NCI-H524 treated with DMSO at 0.1 percent for 48 hours (cell line): ENCODE measurements at regions not wholly inside any gene's neighbourhood (a gene's known extent, or its start where the extent isn't known, plus 50 kb on each side); places are given as distances from the start of the nearest gene placed in this dataset.
"Not testable (repeated sequence)": the region's sequence is repeated elsewhere in the genome, so short reads cannot be mapped to it uniquely, and the experiment has no call there.

ENCODE experiments used
- DNase-seq: peaks from one replicate; lab custom pipeline; 2025; lab: John Stamatoyannopoulos, UW

DNA sequence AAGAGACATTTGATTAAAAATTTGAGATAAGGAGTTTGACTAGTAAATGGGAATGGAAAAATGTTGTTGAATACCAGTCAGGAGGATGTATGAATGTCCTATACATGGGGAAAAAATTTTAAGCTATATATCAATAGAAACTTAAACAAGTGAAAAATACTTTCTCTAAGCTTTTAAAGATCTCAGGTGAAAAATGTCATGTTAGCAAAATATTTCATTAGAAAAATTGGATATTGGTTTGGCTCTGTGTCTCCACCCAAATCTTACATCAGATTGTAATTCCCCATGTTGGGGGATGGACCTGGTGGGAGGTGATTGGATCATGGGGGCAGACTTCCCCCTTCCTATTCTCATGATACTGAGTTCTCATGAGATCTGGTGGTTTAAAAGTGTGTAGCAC, 279.6 kb upstream of the CADM2 start:
- no peak for DNase-seq

DNA sequence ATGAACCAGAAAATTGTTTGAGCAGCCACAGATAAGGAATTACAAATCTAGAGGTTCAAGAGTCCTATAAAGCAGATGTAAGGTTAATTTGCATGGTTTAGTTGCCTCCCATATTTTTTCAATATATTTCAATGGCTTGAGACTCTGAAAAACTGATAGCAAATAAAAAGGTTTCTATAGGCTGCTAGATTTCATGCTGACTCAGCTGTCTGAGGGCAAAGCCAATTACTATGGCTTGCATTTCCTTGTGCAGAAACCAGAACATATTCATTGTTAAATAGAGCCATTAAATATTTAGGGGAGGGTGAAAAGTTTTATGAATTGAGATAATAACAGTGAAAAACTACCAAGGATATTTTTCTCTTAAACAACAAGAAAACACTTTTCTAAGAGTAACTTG, 278.1 kb upstream of the CADM2 start:
- DNase-seq = no peak

DNA sequence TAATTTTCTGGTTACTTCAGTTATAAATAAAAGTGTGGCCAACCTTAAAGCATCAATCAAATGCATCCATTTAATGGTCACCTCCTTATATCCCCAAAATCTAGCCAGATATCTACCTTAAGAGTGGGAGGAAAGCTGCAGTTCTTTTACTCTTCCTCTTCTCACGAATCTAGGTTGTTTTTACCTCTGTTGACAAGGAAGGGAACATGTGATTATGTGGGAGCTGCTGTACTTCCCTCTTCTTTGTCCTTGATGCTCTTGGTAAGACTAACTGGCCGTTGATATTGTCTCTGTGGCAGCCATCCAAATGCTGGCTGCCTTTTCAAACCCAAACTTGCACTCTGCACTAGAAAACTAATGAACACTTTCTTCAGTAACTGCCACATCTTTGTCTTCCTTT, 275.3 kb upstream of the CADM2 start:
- DNase-seq = no peak

DNA sequence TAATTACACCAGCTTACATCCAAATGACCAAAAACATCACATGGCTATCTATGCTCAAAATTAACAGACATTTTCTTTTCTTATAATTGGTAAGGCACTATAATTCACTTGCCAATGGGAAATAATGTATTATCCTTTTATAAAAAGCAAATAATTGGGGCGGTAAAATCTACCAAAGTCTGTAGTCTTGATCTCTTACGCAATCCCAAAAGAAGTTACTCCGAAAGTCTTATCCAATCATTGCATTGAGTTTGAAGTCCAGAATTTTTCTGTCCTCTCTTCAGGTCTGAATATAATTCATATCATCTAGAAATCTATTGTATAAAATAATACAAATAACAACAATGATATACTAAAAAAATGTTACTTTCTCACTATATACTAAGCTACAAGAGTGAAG, 273.3 kb upstream of the CADM2 start:
- no peak for DNase-seq

DNA sequence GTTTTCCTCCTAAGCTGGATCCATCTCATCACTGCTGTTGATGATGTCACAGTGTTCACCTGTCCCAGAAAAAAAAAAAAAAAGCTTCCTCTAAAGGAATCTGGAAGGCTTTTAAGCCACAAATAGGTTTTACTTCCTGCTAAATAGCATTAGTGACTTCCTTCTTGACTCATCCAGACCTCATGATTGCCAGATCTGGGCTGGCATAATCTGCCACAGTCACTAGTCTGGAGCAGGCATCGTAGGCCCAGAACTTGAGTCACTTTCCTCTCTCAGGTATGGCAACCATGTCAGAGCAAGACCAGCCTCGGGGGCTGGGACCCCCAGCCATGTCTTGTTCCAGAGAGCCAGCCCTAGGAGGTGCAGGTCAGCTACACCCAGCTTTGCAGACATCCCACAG, 266.5 kb upstream of the CADM2 start:
- no peak for DNase-seq

DNA sequence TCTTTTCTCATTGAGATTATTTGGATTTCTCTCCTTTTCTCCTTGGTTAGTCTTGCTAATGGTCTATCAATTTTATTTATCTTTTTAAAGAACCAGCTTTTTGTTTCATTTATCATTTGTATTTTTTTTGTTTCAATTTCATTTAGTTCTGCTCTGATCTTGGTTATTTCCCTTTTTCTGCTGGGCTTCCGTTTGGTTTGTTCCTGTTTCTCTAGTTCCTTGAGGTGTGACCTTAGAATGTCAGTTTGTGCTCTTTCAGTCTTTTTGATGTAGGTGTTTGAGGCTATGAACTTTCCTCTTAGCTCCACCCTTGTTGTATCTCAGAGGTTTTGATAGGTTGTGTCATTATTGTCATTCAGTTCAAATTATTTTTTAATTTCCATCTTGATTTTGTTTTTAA, 248.5 kb upstream of the CADM2 start:
- not testable (repeated sequence) for DNase-seq

DNA sequence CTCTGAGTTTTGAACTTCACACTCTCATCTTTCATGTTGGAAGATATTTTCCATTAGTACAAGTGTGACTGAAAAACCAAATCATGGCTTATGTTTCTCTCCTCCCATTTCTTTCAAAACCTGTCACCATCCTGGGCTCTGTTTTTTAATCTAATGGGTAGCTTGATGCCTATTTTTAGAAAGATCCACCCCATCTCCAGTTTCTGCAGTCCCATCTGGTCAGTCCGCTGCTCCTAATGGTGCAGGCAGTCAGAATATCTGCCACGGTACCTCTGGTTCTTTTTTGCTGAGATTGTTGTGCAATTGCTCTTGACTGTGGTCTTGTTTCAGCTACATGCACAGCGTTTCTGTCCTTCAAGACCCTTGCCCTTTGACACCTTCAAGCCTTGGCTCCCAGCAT, 240.9 kb upstream of the CADM2 start:
- peak; percentile 47 for DNase-seq

DNA sequence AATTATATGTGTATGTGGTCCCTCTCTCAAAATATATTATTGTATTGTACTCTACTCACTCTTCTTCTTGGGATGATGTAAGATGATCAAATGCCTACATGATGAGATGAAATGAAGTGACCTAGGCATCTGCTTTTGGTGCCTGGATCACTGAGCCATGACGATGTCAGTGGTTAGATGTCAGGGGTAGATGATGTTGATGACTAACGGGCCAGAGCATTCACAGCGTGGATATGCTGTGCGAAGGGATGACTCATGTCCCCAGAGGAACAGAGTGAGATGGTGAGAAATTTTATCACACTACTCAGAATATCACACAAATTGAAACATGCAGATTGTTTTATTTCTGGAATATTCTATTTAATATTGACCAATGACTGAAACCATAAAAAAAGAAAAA, 233.9 kb upstream of the CADM2 start:
- no peak for DNase-seq

DNA sequence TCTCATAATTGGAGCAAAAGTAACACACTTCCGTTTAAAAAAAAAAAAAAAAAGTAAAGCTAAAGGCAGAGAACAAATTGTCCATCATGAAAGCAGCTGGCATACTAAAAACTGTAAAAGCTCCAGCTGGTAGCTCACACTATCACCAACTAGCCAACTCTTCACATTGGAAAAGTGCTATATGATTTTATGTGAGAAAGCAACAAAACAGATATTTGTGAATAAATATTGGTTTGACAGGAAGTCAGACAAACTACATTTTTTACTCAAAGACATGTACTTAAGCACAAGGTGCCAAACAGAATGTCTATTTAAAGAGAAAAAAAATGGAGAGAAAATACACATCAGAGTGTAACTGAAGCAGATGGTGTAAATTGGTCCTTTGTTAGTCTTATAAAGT, 231.2 kb upstream of the CADM2 start:
- no peak for DNase-seq

DNA sequence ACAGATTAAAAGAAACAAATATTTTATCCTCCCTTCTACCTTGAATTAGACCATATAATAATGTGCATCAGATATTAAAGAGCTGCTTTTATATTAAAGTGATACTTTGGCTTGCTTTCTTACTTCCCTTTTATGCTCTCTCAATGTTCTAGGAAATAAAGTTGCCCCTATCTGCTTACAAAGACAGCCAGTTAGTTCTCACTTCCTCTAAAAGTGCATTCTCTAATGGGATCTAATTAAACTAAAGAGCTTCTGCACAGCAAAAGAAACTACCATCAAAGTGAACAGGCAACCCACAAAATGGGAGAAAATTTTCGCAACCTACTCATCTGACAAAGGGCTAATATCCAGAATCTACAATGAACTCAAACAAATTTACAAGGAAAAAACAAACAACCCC, 224.1 kb upstream of the CADM2 start:
- DNase-seq = not testable (repeated sequence)

DNA sequence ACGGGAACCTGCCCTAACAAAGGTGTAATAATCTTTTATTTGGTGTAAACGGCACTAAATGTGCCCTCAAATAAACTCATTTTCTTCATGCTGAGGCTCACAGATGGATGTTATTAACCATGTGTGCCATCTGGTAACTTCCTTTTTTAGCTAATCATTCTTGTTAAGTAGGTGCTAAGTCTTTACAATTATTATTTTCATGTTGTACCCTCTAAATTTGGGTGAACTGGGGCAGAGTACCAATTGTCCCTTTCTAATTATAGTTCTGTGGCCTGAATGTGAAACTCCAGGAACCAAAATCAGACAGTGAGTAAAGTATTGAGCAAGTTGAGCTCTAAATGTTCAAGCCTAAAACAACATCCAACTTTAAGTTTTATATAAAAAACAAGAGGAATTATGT, 220.7 kb upstream of the CADM2 start:
- DNase-seq = peak; percentile 50

DNA sequence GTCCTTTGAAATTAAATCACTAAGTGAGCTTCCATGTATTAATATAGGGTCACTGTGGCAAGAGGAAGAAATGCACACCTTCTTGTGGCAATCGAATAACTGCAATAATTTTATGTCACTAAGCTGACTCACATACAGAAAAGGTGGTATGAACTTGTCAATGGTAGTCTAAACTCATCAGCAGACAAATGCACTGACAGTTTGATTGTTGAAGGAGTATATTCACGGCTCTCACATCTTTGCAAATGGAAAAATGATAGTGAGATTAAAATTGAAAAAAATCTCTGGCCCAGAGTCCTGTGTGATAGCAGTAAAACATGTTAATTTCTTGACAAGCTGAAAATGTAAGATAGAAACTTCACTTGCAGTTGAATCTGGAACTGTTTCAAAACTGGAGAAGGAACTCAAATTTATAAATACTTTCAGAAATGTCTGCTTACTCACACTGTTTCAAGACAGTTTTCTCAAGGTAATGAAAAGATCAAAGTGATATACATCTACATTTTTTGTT, 215.8 kb upstream of the CADM2 start:
- DNase-seq = no peak

DNA sequence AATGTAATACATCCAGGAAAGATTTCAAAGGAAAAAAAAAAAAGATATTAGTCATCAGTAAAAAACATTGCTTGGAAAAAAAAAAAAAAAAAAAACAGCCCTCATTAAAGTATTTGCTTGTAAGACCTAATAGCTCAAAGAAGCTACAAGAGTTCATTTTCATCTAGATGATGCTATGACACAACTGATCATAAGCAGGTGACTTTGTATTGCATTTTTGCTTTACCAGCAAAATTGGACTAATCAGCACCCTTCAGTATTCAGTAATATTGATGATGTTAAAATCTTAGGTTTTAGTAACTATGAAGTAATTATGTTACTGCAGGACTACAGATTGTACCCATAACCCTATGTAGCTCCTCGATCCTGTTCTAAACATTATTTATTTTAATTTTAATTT, 214.7 kb upstream of the CADM2 start:
- DNase-seq = no peak

DNA sequence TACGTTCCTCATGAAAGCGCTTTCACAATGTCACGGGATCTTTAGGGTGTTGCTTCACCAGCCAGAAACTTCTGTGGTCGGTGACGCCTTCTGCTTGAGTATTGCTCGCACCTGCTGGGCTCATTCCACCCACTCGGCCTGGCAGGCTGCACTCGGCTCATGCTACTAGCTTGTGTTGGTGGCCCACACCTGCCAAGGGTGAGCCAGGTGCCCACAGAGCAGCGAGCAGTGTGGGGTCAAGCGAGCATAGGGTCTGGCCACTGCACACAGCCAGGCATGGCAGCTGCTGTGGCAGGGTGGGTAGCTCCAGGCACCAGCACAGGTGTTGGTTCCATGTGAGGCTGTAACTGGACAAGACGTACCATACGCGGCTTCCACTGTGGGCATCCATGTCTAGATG, 202.9 kb upstream of the CADM2 start:
- no peak for DNase-seq

DNA sequence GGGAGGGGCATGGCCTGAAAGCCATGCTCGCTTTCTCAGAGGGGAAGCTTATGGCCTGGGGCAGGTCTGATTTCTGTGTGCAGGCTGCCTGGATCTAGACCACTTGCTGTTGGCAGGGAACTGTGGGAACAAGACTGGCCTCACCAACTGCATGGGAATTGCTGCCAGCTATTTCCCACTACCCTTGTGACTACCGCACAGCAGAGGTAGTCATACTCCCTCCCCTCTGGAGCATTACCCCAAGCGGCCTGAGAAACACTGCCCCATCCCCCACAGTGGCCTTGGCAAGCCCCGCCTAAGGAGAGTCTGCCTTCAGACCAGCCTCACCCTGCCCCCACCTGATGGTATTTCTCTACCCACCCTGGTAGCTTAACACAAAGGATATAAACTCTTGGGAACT, 199.4 kb upstream of the CADM2 start:
- DNase-seq = no peak

DNA sequence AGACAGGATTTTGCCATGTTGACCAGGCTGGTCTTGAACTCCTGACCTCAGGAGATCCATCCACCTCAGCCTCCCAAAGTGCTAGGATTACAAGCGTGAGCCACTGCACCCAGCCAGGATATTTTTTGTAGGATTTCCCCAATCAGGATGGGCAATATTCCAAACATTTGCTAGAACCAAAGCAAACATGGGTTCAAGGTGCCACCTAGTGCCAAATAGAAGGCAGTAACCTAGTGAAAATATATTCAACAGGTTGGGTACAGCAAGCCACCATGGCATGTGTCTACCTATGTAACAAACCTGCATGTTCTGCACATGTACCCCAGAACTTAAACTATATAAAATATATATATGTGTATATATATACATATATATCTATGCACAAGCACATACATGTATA, 185.9 kb upstream of the CADM2 start:
- no peak for DNase-seq

DNA sequence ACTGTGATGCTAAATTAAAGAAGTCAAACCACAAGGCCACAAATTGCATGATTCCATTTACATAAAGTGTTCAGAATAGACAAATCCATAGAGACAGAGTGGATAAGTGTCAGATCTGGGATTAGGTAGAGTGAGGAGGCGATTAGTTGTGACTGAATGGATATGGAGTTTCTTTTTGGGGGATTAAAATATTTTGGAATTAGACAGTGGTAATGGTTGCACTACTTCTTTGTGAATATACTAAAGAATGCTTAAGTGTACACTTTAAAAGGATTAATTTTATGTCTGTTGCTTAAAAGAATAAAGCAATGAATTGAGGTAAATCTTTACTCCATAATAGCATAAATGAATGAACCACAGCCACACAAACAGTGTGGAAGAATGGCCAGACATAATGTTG, 175.5 kb upstream of the CADM2 start:
- DNase-seq = peak; percentile 23

DNA sequence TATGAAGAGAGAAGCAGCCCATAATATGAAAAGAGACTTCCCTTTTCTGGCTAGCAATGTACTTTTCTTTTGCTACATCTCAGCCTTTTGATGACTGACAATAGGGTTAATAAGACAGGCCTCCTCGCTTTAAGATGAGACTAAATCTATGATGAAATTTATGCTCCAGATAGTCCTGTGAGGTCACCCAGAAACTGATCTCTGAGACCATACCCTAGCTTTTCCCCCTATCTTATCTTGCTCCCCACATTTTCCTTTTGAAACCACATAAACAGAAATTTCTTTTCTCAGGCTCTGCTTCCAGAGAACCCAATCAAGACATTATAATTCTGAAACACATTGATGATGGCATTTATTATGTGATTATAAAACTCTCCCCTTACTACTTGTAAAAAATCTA, 168.8 kb upstream of the CADM2 start:
- no peak for DNase-seq

DNA sequence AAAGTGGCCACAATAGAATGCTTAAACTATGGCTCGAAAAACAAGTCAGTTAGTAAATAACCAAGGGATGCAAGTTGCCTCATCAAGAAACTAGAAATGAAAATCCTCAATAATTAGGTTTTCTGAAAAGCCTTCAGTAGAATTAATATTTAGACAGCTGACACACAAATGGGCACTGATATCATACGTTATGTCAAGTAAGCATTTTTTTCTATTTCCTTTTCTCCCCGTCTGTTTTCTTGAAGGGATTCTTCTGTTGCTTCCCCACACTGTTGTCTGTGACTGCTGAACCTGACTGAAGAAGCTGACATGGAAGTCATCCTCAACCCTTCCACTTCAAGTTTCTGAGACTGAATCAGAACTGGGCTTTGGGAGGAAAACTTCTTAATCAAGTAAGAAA, 151.8 kb upstream of the CADM2 start:
- no peak for DNase-seq

DNA sequence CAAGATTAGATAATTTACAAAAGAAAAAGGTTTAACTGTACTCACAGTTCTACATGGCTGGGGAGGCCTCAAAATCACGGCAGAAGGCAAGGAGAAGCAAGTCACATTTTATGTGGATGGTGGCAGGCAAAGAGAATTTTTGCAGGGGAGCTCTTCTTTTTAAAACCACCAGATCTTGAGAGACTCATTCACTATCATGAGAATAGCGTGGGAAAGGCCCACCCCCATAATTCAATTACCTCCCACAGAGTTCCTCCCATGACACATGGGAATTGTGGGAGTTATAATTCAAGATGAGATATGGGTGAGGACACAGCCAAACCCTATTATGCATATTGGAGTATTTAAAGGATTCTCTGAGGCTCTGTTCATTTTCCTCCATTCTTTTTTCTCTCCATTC, 138.7 kb upstream of the CADM2 start:
- DNase-seq = no peak

DNA sequence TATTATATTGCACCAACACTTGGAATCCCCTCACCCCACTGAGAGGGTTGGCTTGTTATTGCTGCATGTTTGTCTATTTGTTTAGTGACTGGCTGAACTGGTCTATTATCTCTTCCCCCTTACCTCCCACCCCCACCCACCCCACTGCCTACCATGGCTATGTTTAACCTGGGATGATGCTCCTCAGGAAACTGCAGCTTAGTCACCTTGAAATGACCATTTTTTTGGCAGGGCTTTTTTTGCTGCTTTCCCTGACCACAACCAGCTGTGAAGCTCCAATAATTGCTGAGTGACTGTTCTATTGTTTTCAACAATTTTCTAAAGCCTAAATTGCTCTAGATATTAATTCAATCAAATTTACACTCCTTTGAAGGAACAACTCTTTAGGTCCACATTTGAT, 137.9 kb upstream of the CADM2 start:
- DNase-seq = no peak

DNA sequence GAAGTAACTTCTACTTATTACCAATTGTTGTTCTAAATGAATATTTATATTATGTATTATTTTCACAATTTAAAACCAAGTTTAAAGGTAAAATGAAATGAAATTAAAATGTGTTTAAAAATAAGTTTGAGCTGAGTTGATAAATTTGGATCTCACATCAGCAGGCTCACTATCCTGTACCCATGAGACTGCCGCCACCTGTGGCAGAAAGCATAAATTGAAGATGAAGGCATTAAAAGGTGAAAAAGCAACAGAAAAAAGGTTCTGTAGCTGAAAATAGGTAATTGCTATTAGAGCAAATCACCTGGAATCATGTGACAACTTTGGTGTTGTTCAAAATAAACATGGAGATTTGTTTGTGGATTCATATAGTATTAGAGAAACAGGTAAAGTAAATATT, 133.0 kb upstream of the CADM2 start:
- no peak for DNase-seq

DNA sequence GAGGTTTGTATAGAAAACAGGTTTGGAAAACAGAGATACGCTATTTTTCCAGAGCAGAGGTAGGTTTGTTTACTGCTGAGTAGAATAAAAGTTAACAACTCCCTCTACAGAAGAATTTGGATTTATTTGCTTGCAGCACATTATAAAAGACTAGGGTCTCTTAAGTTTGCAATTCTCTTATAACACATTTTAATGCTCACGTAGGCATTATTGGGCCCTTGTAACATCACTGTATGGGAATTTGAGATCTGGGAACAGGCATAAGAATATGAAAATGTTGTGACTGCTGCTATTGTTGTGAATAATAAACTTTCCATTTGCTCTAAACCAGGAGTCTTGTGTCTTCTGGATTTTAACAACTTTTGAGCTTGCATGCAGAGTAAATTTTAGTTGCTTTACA, 128.3 kb upstream of the CADM2 start:
- no peak for DNase-seq

DNA sequence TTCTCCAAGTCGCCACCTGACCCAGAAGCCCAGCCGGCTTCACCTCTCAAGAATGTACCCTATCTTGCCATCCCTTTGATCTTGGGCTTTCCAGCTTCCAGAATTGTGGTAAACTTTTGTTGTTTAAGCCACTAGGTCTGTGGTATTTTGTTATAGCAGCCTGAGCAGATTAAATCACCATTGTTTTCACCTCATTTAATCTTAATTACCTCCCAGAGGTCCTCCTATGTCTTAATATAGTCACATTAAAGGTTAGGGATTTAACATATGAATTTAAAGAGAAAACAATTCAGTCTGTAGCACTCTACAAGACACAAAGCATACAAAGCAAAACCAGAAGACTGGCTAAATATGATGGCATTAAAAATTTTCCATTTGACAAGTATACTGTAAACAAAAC, 123.4 kb upstream of the CADM2 start:
- no peak for DNase-seq

DNA sequence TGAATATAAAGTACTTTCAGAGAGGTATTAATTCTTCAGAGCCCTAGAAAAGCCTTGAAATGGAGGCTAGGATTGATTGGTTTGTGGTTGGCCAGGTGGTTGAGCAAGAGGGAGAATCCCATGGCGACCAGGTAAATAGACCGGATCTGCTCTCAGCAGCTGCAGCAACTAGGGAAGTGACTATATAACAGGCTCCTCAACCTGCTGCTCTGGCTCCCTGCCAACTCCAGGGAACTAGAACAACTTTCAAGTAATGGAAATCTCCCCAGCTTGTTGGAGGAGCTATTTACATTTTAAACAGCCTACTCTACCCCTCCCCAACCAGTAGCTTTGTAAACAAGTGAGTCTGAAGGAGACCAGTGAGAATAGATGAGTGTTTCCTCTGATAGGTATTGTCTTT, 121.8 kb upstream of the CADM2 start:
- DNase-seq = peak; percentile 50
